ENCODE measurements at regions not wholly inside any gene's neighbourhood (a gene's known extent, or its start where the extent isn't known, plus 50 kb on each side); places are given as distances from the start of the nearest gene placed in this dataset.
A peak's percentile ranks its signal among the peaks of the same experiment; 100 is the strongest.
"Not testable (repeated sequence)": the region's sequence is repeated elsewhere in the genome, so short reads cannot be mapped to it uniquely, and the experiment has no call there.

DNA sequence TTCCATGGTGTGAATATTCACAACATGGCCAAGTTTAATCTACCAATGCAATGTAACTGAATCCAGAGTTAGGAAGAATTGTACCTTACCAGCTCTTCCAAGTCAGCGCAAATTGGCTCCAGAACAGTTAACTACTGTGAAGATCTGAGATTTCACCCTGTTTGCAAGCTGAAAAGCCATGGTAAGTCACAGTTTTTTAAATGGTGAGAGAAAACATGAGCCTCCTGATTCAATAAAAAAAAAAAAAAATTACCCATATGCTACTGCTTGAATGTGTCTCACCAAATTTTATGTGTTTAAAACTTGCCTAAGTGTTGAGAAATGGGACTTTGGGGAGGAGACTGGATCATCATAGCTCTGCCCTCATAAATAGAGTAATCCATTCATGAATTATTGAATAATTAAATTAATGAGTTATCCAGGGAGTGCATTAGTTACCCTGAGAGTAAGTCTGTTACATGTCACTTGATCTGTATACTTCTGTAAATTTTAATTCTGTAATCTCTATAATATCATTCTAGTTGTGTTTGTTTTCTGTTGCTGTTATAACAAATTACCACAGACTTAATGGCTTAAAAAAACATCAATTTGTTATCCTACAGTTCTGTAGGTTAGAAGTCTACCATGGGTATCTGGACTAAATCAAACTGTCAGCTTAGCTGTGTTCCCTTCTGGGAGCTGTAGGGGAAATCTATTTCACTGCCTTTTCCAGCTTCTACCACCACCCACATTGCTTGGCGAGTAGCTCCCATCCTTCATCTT, 1355.9 kb downstream of the GRIK2 start:
- TF ChIP-seq POLR2A (IDR thresholded peaks at IDR 0.05; ENCODE audit: low read depth, low read length): no peak
- no peak for DNase-seq (ENCODE audit: insufficient read length, low spot score)
- no peak for FAIRE-seq

DNA sequence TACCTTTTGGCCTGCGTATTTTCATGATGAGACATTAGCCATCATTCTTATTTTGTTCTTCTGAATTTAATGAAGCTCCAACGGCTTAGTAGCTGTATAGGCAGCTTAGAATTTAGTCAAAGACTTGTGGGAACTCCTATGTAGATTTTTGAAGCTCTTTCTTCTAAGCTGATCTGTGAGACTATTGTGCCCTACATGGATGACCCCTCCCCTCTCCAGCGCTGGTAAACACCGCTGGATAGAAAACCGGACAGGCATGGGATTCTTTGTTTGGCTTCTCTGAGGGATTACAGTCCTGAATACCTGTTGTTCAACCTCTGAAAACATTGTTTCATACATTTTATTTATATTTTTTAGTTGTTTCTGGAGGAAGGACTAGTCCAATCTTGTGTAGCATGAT, 1353.4 kb downstream of the GRIK2 start:
- no peak for DNase-seq (ENCODE audit: insufficient read length, low spot score)
- no peak for FAIRE-seq
- no peak for TF ChIP-seq POLR2A (IDR thresholded peaks at IDR 0.05; ENCODE audit: low read depth, low read length)

DNA sequence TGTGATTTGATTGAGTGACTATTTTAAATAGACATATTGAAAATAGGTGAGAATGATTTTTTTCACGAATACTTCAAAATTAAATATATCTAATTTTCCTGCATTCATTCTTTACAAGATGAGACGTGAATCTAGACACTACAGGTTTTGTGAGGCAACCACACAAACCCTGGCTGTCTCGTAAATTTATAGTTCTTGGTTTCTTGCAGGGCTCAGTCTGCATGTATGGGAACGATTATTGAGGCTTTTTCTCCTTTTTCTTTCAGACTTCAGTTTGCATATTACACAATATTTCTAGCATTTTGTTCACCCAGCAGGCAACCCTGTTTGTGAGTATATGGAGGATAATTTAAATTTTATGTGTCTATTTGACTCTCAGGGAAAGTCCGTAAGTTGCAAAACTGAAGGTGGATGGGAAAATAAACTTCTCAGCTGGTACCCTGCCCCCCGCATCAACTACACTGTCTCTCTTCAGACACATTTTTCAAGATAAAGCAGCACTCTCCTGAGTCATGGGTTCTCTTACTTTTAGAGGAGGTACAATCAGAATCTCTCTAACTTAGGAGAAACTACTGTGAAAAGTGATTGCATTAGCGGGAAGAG, 1349.3 kb downstream of the GRIK2 start:
- no peak for TF ChIP-seq POLR2A (IDR thresholded peaks at IDR 0.05; ENCODE audit: low read depth, low read length)
- DNase-seq (ENCODE audit: insufficient read length, low spot score): no peak
- FAIRE-seq: no peak

DNA sequence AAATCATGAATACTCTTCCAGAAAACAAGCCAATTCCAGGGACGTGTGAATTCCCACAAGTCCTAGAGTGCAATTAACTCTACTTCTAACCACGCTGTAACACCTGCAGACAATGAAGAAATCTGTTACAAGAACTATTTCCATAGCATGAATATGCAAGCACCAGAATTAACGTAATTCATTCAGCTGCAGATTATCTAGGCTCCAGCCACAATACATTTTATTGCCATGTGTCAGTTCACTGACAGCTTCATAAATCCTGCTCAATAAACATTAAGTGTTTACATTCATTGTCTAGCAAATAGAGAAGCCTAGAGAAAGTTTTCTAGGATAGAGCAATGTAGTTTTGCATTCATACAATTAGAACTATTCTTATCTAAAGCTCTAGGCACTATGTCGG, 1348.5 kb downstream of the GRIK2 start:
- no peak for FAIRE-seq
- DNase-seq (ENCODE audit: insufficient read length, low spot score): no peak
- no peak for TF ChIP-seq POLR2A (IDR thresholded peaks at IDR 0.05; ENCODE audit: low read depth, low read length)

DNA sequence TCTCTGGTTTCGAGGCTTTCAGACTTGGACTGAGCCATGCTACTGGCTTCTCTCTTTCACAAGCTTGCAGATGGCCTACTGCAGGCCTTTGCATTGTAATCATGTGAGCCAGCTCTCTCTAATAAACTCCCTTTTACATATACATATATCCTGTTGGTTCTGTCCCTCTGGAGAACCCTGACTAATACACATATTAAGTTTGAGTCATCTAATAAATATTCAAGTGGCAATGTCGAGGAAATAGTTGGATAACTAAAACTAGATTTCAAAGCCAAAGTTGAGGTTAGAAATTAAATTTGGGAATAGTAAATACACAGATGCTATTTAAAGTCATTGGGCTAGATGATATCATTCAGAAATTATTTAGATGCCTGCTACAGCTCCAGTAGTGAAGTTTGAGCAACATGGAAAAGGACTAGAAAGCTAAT, 1343.4 kb downstream of the GRIK2 start:
- no peak for TF ChIP-seq POLR2A (IDR thresholded peaks at IDR 0.05; ENCODE audit: low read depth, low read length)
- DNase-seq (ENCODE audit: insufficient read length, low spot score): peak; percentile 0
- FAIRE-seq: no peak

DNA sequence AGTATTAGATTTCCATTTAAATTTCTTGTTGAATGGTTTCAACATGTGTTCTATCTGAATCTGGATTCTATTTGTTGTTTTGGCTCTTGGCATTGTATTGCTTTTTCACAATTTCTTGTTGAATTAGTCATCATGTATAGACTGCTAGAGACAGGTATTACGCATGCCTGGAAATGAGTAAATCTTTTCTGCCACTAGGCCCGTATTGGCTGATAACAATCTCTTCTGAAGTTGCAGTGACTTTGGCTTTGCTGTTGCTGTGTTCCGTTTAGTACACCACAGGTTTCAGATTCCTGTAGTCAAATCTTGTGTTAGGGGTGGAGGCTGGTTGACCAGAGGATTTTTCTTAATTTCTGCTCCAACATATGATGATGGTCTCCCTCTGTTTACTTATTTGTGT, 1339.4 kb downstream of the GRIK2 start:
- TF ChIP-seq POLR2A (IDR thresholded peaks at IDR 0.05; ENCODE audit: low read depth, low read length): no peak
- FAIRE-seq: peak; percentile 72
- peak; percentile 3 for DNase-seq (ENCODE audit: insufficient read length, low spot score)

DNA sequence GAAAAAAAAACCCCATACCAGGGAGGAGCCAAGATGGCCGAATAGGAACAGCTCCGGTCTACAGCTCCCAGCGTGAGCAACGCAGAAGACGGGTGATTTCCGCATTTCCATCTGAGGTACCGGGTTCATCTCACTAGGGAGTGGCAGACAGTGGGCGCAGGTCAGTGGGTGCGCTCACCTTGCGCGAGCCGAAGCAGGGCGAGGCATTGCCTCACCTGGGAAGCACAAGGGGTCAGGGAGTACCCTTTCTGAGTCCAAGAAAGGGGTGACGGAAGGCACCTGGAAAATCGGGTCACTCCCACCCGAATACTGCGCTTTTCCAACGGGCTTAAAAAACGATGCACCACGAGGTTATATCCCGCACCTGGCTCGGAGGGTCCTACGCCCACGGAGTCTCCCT, 1328.6 kb downstream of the GRIK2 start:
- DNase-seq (ENCODE audit: insufficient read length, low spot score); FAIRE-seq: not testable (repeated sequence)

DNA sequence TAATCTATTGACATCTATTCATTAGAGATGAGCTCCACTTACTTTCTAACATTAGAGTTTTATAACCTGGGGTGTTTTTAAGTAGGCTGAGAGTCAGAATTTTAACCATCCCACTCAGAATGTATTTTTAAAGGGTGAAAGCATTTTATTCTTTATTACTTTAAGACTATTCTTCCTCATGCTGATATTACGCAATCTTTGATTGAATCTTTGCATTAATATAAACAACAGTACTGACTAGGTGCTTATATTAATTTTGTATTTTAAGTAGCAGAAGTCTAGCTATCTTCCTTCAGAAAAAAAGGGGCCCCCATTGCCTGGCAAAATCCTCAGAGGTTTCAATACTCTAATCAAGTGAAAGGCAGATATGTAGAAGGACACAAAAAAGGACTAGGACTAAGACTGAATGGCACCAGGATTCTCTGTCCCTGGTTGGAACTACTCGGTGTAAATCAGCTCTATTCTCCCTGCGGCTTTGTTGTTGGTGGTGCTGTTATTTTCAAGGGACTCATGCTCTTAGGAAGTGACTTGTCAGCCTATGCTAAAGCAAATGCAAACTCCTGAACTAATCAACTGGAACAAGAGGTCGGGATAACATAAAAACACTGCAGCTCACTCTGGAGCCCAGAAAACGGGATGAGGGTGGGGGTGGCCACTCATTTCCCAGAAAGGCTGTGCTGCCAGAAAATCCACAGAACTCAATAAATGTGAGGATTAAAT, 1324.4 kb downstream of the GRIK2 start:
- no peak for TF ChIP-seq POLR2A (IDR thresholded peaks at IDR 0.05; ENCODE audit: low read depth, low read length)
- no peak for FAIRE-seq
- no peak for DNase-seq (ENCODE audit: insufficient read length, low spot score)

DNA sequence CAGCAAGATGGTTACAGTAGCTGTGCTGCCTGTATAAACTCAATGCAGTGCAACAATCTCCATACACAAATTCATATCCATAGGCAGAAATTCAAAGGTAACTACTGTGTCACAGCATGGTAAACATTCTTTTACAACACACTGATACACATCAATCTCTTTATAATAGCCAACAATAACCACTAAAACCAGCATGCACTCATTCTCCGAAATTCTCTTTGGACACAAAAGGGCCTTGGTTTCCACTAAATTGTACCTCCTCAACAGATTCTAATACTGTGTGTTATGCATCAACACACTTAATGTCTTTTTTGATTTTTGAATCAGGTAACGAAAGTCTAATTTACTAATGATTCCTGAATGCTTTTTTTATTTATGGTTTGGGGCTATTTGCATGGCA, 1323.7 kb downstream of the GRIK2 start:
- DNase-seq (ENCODE audit: insufficient read length, low spot score): no peak
- no peak for FAIRE-seq
- no peak for TF ChIP-seq POLR2A (IDR thresholded peaks at IDR 0.05; ENCODE audit: low read depth, low read length)

DNA sequence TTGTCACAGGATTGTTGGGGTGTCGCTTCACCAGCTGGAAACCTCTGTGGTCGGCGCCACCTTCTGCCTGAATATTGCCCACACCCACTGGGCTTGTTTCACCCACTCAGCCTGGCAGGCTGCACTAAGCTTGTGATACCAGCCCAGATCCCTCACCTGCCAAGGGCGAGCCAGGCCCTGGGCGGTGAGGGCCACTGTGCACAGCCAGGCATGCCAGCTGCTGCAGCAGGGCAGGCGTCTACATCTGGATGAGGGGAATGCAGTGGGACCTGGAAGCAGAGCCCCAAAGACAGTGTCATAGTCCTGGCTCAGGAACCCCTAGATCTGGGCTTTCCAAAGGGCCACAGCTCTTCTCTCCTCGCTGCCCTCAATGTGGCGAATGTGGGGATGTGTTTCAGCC, 1307.5 kb downstream of the GRIK2 start:
- no peak for TF ChIP-seq POLR2A (IDR thresholded peaks at IDR 0.05; ENCODE audit: low read depth, low read length)
- DNase-seq (ENCODE audit: insufficient read length, low spot score) (no peak), FAIRE-seq (no peak)

DNA sequence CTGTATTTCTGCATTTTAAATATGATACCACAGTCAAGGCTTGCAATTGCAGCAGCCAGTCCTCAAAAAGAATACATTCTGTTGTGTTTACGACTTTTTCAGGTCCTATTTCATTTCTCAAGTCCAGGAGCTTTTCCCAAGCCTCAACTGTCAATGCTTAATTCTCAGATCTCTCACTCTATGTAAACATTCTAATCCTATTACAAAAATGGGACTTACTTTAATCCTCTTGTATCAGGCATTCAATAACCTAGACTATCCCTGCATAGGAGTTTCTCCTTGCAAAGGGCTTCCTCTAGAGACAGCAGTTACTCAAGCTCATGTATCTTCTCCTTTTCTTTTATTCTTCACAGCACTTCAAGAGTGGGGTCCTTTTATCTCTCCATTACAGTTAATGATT, 1293.0 kb downstream of the GRIK2 start:
- no peak for FAIRE-seq
- no peak for TF ChIP-seq POLR2A (IDR thresholded peaks at IDR 0.05; ENCODE audit: low read depth, low read length)
- DNase-seq (ENCODE audit: insufficient read length, low spot score): no peak

DNA sequence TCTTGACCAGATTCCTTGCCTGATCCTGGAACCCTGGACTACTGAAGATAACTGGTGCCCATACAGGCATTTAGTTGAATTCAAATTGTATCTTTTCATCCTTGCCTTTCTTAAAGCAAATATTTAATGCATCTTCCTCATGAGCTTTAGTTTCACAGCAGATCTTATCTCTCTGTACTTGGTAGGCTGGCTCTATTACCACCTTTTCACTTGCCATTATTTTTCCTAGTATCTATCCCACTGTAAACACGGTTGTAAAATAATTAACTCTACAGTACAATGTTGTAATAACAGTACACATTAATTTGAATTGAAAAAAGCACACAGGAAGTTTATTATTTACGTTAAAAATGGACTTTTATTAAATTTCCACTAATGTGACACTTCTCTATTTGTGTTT, 1286.9 kb downstream of the GRIK2 start:
- TF ChIP-seq POLR2A (IDR thresholded peaks at IDR 0.05; ENCODE audit: low read depth, low read length): no peak
- FAIRE-seq (no peak), DNase-seq (ENCODE audit: insufficient read length, low spot score) (no peak)

DNA sequence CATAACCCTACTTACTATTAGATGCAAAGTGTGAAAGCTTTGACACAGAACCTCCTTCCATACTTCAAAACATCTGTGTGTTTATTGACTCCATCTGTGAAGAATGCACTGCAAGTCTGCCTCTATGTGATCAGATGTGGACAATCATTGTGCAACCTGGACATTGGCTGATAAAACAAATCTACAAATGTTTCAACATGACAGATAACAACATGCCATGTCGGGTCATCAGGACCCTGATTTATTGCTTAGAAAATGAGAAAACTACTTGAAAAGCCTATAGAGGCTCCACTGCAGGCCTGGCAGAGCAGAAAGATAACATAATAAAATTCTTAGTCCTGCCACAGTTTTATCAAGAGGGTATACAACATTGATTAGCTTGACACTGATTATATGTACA, 1286.4 kb downstream of the GRIK2 start:
- FAIRE-seq: no peak
- DNase-seq (ENCODE audit: insufficient read length, low spot score): no peak
- TF ChIP-seq POLR2A (IDR thresholded peaks at IDR 0.05; ENCODE audit: low read depth, low read length): no peak

DNA sequence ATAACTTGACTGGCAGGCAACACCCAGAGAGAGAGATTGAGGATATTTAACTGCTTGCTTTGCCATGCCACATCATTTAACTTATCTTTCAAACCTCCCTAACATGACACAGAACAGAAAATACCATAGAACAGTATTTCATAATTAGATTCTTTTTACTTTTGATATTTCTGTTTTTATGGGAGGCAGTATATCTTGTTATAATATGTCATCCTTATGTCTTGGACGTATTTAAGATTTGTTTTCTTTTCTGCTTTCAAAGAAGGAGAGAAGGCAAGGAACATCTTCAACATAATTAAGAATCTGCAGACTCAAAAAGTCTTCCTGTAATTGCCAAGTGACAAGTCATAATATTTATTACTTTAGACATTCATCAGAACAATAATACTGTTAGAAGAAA, 1283.7 kb downstream of the GRIK2 start:
- DNase-seq (ENCODE audit: insufficient read length, low spot score): no peak
- FAIRE-seq: no peak
- no peak for TF ChIP-seq POLR2A (IDR thresholded peaks at IDR 0.05; ENCODE audit: low read depth, low read length)

DNA sequence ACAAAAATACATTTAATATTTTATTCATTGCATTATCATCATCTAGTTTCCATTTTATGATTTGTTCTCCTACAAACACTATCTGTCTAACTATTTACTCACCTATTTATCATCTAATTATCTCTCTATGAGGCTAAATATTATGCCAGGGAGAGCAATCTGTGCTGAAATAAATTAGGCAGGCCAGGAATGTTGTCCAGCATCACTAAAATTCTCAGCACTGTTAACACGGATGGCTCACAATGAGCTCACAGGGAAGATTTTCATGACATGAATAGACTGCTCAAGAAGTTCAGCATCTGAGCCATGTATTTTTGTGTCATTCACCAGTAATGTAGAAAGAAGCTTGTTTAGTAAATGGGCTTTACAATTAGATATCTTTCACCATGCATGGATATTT, 1277.2 kb downstream of the GRIK2 start:
- no peak for TF ChIP-seq POLR2A (IDR thresholded peaks at IDR 0.05; ENCODE audit: low read depth, low read length)
- FAIRE-seq (no peak), DNase-seq (ENCODE audit: insufficient read length, low spot score) (no peak)
